HS-27A (cell line): ENCODE measurements at regions not wholly inside any gene's neighbourhood (a gene's known extent, or its start where the extent isn't known, plus 50 kb on each side); places are given as distances from the start of the nearest gene placed in this dataset.

Experiments used
- DNase-seq: peaks from one replicate; pipeline ENCODE4 v3.0.0-alpha.2; 2012; ENCODE audit warnings: low read depth, missing footprints

DNA sequence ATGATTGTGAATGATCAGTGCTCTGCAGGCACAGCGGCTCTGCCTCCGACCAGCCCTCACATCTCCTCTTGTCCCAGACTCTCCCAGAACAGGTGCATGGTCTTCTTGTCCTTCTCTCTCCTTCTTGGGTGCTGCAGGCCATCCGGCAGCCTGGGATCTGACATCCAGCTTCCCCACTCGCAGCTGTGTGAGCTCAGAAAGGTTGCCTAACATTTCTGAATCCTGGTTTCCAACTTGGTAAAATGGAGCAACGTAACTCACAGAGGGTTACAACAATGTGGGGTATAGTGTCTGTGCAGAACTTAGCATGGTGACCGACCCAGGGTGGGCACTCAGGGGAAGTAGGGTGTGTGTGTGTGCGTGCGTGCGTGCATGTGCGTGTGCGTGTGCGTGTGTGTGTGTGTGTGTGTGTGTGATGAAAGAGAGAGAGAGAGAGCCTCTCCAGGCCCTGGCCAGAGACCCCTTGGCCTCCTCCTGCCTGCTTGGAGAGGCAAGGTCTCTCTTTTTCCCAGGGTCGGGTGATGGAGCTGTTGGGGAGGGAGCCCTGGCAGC lies 110.1 kb downstream of the SNX5 start:
- no peak for DNase-seq

DNA sequence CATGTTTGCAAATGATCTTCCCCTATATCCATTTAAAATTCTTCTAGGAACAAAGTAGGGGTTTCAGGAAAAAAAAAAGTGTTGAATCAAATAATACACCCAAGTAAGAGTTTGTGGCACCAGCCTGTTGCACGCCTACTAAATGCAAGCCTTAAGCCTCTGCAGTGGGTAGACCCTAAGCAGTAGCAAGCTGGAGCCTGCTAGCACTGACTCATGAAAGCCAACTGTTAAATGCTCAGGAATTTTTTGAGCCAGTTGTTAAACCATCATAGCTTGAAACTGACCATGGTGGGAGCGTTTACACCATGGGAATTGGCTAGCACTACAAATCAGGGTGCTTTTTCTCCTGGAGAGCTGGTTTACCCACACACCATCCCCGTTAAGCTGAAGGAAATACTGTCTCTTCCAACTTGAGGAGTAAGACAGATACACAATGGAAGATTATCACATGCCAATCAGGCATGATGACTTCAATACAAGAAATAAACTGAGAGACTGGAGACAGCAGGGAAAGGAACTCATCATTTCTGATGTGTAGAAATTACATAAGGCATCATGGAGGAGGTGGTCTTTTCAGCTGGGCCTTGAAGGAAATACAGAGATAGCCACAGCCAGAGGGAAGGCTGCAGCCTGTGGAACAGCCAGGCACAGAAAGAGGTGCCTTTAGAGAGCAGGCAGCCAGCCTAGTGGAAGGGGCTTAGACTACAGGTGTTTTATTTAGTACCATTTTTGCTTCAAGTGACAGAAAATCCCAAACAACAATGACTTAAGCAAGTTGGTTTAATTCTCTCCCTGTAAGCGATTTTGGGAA lies 110.8 kb downstream of the SNX5 start:
- DNase-seq: no peak

DNA sequence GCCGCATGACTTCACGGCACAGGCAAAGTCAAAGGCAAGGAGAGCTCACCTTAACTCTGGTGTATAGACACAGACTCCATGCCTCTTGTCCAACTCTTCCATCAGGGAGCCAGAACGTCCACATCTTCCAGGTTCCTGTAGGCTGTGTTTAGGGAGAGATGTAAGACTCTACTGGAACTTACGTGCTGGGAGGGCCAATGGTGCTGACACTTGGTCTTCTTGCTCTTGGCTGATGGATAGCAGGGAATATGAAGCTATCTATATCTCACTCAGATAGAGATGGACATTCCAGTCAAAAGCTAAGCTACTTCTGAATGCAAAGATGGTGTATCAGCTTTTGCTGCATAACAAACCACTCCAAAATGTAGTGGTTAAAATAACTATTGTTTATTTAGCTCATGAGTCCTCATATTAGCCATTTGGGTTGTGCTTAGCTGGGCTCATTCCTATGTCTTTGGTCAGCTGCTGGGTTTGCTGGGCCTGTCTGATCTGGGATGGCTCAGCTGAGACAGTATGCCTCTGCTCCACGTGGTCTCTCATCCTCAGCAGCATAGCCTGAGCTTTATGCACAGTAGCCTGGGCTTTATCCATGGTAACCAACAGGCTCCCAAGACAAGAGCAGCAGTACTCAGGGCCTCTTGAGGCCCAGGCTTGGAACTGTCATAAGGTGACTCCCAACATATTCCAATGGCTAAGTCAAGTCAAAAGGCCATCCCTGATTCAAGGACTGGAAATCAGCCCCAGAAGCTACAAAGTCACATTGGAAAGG lies 111.6 kb downstream of the SNX5 start:
- DNase-seq: no peak

DNA sequence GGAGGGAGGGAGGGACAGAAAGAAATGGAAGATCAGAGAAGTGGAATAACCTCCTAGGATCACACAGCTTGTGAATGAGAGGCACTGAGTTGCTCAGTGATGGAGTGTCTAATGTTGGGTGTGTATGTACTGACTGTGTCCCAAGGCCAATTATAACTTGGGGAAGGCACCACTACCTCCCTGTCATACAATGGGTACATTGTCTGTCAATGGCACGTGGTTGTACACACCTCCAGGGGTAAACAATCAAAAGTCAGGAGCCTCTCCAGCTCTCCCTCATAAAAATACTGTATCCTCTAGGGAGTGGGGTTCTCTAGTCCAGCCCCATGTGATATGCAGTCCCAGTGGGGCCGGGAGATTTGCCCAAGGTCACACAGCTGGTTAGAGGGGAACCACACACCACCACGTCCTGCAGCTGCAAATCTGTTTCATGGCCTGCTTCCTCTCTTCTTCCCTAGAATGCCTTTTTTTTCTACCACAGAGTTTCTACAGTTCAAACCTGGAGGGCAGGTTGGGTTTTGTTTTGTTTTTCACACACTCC lies 112.5 kb downstream of the SNX5 start:
- no peak for DNase-seq

DNA sequence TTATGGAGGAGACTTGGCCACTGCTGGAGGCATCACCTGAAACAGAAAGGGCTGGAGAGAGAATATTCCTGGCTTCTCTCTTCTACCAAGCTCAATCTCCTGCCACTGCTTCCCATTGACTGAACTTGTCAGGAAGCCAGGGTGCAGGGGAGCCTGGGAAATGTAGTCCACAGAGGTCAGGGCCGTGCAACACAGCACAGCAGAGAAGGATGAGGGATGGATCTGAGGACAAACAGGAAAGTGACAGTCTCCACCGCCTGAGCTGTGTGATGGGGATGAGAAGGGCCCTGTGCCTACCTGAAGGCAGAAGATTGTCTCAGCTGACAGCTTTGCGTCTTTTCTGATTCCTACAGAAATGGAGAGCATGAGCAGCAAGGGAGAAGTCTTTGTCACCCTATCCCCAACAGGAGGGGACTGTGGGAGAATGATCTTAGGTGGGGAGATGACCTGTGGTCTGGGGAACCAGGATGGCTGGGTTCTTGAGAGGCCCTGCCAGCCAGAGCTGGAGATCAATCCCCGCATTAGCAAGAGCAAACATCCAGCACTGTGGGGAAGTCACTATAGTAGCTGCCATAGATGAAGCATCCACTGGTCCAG lies 114.2 kb downstream of the SNX5 start:
- DNase-seq: no peak

DNA sequence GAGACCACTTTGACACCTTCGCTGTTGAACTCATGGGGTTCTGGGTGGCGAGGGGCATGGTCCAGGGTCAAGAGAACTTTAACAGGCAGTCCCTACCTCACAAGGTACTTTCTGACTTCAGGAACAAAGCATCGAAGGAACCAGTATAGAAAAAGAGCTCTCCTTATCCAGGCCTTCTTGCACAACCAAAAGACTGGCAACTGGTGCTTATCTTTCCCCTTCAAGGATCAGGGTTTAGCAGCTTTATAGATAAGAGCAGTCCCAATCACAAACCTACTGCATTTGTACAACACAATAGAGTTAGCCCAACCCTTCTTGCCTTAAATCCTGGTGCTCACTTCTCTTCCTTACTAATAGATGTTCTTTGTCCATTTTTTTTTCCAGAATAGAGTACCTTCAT lies 116.3 kb downstream of the SNX5 start:
- no peak for DNase-seq

DNA sequence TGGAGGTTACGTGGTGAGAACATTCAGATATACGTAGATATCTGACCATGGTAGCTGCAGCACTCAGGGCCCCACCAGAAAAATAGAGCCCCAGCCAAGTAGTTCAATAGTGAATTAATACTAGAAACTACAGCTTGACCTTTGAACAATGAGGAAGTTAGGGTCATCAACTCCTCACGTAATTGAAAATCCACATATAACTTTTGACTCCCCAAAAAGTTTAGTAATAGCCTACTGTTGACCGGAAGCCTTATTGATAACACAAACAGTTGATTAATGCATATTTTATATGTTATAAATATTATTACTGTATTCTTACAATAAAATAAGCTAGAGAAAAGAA lies 117.9 kb downstream of the SNX5 start:
- no peak for DNase-seq

DNA sequence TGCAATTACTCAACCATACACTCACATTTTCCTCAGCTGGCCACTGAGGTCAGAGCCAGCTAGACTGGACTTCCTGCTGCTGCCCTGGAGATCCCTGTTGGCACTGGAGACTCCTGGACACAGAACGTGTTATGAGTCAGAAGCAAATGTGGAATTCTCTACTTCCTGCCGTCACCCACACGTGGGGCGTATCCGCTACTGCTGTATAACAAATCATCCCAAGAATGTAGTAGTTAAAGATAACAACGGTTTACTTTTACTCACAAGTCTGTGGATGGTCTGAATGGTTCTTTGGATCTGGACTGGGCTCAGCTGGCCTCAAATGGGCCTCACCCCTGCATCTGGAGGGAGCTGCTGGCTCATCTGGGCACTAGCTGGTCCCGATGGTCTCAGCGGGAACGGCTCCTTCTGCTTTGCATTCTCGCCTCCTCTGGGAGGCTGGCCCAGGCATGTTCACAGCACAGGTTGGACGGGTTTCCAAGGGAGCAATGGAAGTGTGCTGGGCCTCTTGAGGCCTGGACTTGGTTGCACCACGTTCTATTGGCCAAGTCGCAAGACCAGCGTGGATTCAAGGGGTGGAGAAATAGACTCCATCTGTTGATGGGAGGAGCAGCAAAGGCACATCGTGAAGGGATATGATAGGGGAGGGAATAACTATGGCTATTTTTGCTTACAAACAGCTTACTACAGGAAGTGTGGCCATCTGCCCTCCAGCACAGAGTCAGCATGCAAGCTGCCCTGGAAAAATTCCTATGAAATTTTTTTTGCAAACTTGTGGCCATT lies 118.5 kb downstream of the SNX5 start:
- DNase-seq: peak; percentile 99

DNA sequence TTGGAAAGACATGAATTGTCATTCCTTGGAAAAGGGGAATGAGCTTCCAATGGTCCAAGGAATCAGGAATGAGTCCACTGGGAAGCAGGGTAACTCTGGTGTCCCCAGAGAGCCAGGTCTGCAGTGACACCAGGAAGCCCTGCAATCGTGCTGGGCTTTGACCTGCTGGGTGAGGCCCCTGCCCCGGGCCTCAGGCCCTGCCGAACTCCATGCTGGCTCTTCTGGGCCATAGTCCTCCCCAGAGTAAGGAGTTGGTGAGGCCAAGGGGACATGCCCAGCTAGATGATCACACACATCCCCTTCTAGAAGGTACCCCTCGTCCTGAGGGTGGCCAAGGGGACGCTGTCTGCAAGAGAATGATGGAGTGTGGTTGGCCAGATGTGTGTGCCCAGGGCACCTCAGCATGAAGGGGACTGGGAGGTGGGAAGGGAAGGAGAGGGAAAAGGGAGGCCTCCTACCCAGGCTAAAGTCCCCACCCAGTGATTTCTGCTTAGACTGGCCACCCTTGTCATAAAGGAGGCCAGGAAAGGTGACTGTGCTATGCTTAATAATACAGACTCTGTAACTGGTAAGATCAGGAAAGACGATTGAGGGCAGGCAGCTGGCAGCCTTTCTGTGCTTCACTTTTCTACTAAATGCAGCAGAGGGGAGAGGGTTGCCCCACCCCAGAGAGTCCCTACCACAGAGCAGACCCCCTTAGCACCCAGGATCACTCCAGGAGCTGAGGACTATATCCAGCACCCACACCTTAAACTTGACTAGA lies 119.3 kb downstream of the SNX5 start:
- no peak for DNase-seq

DNA sequence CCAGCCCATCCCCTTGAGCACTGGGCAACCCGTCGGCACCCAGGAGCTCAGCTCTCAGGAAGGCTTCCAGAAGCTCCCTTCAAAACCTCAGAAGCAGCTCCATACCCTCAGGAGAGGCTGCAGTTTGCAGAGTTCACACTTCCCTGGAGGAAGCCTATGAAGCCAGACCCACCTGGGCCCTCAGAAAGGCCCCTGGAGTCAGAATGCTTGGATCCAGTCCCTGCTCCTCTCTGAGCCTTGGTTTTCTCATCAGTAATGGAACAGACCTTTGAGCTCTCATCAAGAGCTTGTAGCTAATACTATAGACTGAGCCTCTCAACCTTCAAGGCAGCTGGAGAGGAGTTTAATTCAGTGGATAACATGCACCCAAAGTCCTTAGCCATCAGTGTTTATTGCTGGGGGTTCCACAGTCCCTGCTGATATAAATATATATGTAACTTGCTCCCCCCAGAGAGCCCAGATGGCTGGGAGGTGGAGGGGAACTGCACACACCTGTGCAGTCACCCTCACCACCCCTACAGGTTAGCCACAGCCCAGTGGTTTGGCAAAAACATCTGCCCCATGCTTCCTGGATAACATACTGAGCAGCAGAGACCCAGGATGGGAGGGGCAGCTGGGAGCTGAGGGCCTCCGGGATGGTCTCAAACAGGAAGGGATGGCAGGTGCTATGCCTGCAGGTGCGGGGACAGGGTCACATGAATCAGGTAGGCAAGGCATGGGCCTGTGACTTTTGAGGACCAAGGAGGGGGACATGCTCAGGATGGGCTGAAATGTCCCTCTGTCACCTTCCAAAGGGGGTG lies 120.1 kb downstream of the SNX5 start:
- no peak for DNase-seq

DNA sequence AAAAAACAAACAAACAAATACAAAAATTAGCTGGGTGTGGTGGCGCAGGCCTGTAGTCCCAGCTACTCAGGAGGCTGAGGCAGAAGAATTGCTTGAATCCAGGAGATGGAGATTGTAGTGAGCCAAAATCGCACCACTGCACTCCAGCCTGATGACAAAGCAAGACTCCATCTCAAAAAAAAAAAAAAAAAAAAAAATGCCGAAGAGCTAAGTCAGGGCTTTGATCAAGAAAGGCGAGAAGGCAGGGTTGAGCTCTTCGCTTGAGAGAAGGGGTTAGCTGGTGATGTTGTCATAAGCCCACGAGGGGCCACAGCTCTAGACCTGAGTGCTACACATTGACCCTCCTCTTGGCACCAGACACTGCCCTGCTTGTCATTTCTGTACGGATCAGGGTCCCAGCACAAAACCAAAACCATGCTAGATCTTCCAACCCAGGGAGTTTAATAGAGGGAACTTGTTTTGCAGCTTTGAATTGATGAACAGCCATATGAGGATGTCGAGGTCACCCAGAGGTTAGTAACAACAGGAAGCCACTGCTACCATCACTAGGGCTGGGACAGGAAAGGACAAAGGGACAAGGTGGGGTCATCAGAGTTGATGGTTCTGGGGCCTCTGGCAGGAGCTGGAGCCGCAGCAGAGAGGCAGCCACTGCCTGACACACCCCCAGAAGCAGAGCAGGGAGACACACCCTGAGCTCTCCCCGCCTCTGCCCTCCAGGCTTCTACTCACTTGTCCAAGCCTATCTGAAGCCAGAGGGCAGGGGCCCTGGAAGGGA lies 122.7 kb downstream of the SNX5 start:
- DNase-seq: no peak

DNA sequence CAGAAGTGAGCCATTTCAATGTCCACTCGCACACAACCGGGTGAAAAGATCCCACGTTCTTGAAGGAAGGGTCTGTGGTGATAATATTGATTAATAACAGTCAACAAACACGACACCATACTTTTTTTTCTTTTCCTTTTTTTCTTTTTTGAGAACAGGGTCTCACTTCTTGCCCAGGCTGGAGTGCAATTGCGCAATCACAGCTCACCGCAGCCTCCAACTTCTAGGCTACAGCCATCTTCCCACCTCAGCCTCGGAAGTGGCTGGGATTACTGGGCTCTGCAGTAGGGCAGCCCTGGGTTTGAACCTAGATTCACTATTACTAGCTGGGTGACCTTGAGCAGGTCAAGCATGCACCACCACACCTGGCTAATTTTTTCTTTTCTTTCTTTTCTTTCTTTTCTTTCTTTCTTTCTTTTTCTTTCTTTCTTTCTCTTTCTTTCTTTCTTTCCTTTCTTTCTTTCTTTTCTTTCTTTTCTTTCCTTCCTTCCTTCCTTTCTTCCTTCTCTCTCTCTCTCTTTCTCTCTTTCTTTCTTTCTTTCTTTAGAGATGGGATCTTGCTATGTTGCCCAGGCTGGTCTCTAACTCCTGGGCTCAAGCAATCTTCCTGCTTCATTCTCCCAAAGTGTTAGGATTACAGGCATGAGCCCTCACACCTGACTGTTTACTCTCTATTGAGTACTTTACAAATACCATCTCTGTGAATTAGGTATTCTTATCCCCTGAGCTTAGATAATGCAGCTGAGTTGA lies 123.9 kb downstream of the SNX5 start:
- DNase-seq: no peak

DNA sequence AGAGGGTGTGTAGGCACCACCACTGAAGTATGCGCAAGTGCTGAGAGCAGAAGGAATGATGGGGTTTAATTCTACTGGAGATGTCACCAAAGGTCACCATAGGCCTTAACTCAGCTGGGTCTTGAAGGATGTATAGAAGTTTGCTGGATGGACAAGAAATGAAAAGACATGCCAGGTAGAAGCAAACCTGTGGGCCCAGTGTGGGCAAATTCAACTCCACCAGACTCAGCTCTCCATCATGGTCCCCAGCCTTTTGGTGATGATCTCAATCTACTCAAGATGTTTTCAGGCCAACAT lies 124.5 kb downstream of the SNX5 start:
- DNase-seq: no peak

DNA sequence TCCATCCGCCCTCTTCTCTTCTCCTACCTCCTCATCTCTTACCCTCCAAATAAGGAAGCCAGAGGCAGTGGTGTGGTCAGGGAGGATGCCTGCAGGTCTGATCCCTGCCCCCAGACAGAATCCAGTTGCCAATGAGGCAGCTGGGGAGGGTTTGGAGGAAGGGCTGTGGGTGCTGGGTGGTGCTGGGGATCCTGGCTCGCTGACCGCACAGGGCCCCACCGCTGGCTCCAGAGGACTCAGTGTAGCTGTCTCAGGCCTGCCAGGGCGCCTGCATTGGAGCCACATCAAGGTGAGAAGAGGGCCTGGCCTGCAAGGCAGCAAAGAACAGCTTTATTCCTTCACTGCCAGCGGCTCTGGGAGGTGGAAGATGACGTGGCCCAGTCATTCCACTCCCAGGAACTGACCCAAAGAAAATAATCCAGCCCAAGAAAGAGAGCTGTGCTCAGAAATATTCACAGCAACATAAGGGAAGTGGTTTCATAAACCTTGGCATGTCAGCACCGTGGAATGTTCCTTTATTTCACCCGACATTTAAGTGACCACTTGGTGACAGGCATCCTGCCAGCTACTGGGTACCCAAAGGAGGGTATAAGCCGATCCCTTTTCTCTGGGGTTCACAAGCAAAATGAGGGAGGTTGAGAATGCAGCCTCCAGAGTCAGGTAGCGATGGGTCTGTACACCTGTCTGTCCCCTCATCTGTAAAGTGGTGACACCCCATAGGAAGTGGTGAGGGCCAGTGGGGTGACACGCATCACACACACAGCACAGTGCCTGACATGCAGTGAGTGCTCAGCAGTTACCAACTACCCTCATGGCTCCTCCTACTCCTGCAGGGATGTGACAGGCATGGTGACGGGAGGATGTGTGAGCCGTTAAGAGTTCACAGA lies 125.1 kb downstream of the SNX5 start:
- peak; percentile 97 for DNase-seq

DNA sequence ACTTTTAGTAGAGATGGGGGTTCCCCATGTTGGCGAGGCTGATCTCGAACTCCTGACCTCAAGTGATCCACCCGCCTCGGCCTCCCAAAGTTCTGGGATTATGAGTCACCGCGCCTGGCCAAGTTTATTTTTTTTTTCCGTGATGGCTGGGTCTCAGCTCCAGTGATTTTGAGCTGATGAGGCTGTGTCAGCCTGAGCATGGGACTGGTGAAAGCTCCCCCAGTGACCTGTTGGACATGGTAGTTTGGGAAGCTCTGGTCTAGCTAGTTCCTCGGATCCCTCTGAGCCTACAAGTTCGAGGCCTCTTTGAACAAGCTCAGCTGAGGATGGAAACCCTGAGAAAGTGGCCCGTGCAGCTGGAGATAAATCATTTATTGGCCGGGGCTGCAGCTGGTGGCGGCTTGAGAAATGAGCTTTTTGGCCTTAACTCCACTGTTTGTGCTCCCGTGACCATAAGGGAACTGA lies 126.8 kb downstream of the SNX5 start:
- no peak for DNase-seq

DNA sequence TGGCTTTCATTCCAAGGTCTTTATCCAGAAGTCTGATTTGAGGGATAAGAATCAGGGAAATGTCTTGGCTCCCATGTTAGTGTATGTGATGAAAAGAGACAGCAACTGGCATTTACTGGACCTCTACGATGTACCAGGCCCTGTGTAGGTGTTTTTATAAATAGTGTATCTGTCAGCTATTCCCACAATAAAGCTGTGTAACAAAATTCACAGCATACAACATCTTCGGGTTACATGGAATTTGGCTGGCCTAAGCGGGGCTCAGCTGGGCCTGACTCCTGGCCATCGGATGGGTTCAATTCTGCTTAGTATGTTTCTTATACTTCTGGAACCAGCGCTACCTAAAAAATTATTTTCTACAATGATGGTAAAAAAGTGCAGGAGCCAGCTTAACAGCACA lies 128.2 kb downstream of the SNX5 start:
- DNase-seq: no peak

DNA sequence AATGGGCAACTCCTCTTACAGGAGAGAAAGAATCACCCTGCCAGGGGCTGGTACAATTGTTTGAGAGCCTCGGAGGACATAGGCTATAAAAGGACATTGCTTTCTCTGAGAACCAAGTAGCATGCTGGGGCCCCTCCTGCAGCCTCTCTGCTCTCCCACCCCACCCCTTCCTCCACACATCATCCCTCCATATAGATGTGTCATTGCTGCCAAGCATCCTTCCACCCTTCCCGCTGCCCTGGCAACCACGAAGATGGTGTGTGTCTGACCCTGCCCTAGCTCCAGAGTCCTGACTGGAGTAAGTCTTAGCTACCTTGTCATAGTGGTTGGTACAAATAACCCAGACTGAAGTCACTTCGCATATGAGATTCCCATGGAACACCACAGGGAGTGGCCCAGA lies 129.7 kb downstream of the SNX5 start:
- no peak for DNase-seq

DNA sequence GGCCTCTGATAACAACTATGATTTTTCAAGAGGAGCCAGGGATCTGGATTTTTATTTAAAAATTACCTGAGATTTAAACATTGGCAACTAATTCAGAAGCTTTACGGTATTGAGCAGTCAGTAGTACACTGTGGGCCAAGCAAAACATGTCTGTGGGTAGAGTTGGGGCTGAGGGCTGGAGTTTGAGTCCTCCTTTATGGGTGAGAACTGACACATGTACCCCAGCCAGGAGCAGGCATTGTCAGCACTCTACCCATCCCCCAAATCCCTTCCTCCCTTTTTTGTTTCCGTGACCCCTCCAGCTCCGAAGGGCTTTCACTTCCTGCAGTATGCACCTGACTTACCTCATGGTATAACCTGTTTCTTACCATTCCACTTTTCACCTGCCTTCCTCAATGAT lies 131.4 kb downstream of the SNX5 start:
- no peak for DNase-seq
